GM23338 (cell line): ENCODE measurements at regions not wholly inside any gene's neighbourhood (a gene's known extent, or its start where the extent isn't known, plus 50 kb on each side); places are given as distances from the start of the nearest gene placed in this dataset.

Experiments used
- ATAC-seq: fragments of 200-7000 bp; cut with Tn5 transposase; 3 replicates; pipeline ENCODE4 v1.9.1; 2020
- DNase-seq: peaks from one replicate; pipeline ENCODE4 v3.0.0-alpha.2; 2015; ENCODE audit warnings: low spot score
- H2AFZ ChIP-seq: fragments of 200-600 bp; sonication (generic); 2 replicates; pipeline ENCODE4 v1.8.0; 2016; ENCODE audit warnings: antibody characterized with exemption, mild to moderate bottlenecking, moderate library complexity
- H3F3A ChIP-seq: fragments of 200-600 bp; sonication (generic); replicated peaks from 2 replicates; pipeline ENCODE4 v1.8.0; 2017; ENCODE audit warnings: antibody characterized with exemption, mixed run types, low read depth
- H3K27ac ChIP-seq: fragments of 200-600 bp; sonication (generic); 2 replicates; pipeline ENCODE4 v1.6.1; 2016; ENCODE audit warnings: low read depth
- H3K27me3 ChIP-seq: fragments of 200-600 bp; sonication (generic); 2 replicates; pipeline ENCODE4 v1.8.0; 2016; ENCODE audit warnings: mild to moderate bottlenecking, mixed run types, moderate library complexity; ENCODE audit not compliant: insufficient read depth
- H3K36me3 ChIP-seq: fragments of 200-600 bp; sonication (generic); 2 replicates; pipeline ENCODE4 v1.8.0; 2016; ENCODE audit warnings: mild to moderate bottlenecking; ENCODE audit not compliant: insufficient read depth
- H3K4me1 ChIP-seq: fragments of 200-600 bp; sonication (generic); 2 replicates; pipeline ENCODE4 v1.8.0; 2016; ENCODE audit warnings: mild to moderate bottlenecking, moderate library complexity; ENCODE audit not compliant: insufficient read depth
- H3K4me2 ChIP-seq: fragments of 200-600 bp; sonication (generic); 2 replicates; pipeline ENCODE4 v1.7.1; 2017; ENCODE audit warnings: mixed run types
- H3K4me3 ChIP-seq: fragments of 200-600 bp; sonication (generic); 2 replicates; pipeline ENCODE4 v1.6.1; 2016; ENCODE audit warnings: mixed run types
- H3K79me2 ChIP-seq: fragments of 200-600 bp; sonication (generic); replicated peaks from 2 replicates; pipeline ENCODE4 v1.8.0; 2017; ENCODE audit warnings: mild to moderate bottlenecking; ENCODE audit not compliant: insufficient read depth
- H3K9me2 ChIP-seq: fragments of 200-600 bp; sonication (generic); 2 replicates; pipeline ENCODE4 v1.8.0; 2017; ENCODE audit not compliant: insufficient read depth
- H4K20me1 ChIP-seq: fragments of 200-600 bp; sonication (generic); replicated peaks from 2 replicates; pipeline ENCODE4 v1.8.0; 2017; ENCODE audit warnings: mild to moderate bottlenecking; ENCODE audit not compliant: insufficient read depth
- H3K27ac Mint-ChIP-seq: 2 replicates; pipeline ENCODE4 v1.8.0; 2020; ENCODE audit warnings: inconsistent platforms, mild to moderate bottlenecking, moderate library complexity, mixed read lengths
- H3K27me3 Mint-ChIP-seq: 3 replicates; pipeline ENCODE4 v1.8.0; 2022; ENCODE audit warnings: low read depth, mild to moderate bottlenecking, moderate library complexity, mixed read lengths, inconsistent platforms; ENCODE audit not compliant: insufficient read depth, poor library complexity
- H3K36me3 Mint-ChIP-seq: 3 replicates; pipeline ENCODE4 v1.8.0; 2021; ENCODE audit warnings: low read depth, mild to moderate bottlenecking, inconsistent platforms, moderate library complexity, mixed read lengths
- H3K4me1 Mint-ChIP-seq: 3 replicates; pipeline ENCODE4 v1.8.0; 2020; ENCODE audit warnings: mild to moderate bottlenecking, inconsistent platforms, mixed read lengths
- H3K4me3 Mint-ChIP-seq: 3 replicates; pipeline ENCODE4 v1.8.0; 2021; ENCODE audit warnings: moderate library complexity, mild to moderate bottlenecking, inconsistent platforms, mixed read lengths
- H3K9me3 Mint-ChIP-seq: 3 replicates; pipeline ENCODE4 v1.8.0; 2020; ENCODE audit warnings: moderate library complexity, mild to moderate bottlenecking, inconsistent platforms, mixed read lengths
- CREB1 ChIP-seq: fragments of 250-450 bp; sonication (Bioruptor Pico); IDR thresholded peaks from 2 replicates; pipeline ENCODE4 v1.5.0; 2020; ENCODE audit warnings: low read depth, mild to moderate bottlenecking, moderate library complexity
- EZH2 ChIP-seq: fragments of 200-600 bp; sonication (generic); IDR thresholded peaks from one replicate; pipeline ENCODE4 v1.8.0; 2017; ENCODE audit warnings: antibody characterized with exemption, mild to moderate bottlenecking, low read depth; ENCODE audit not compliant: unreplicated experiment
- EZH2phosphoT487 ChIP-seq: fragments of 200-600 bp; sonication (generic); IDR thresholded peaks from one replicate; pipeline ENCODE4 v1.8.1; 2018; ENCODE audit warnings: antibody characterized with exemption; ENCODE audit not compliant: unreplicated experiment
- JUNB ChIP-seq: IDR thresholded peaks from one replicate; pipeline ENCODE4 v1.6.1; 2016; ENCODE audit warnings: antibody characterized with exemption; ENCODE audit not compliant: unreplicated experiment
- NANOG ChIP-seq: IDR thresholded peaks from 2 replicates; pipeline ENCODE4 v1.6.1; 2016; ENCODE audit warnings: antibody characterized with exemption, borderline replicate concordance
- POLR2AphosphoS5 ChIP-seq: IDR thresholded peaks from 2 replicates; pipeline ENCODE4 v1.6.1; 2016; ENCODE audit warnings: antibody characterized with exemption, low read depth
- STAT1 ChIP-seq: IDR thresholded peaks from one replicate; pipeline ENCODE4 v1.6.1; 2016; ENCODE audit warnings: antibody characterized with exemption; ENCODE audit not compliant: unreplicated experiment
- ZNF114 ChIP-seq: fragments of 250-450 bp; sonication (Bioruptor Pico); IDR thresholded peaks from 2 replicates; pipeline ENCODE4 v1.5.0; 2020; ENCODE audit warnings: mild to moderate bottlenecking, moderate library complexity
- ZNF331 ChIP-seq: fragments of 250-450 bp; sonication (Bioruptor Pico); IDR thresholded peaks from 2 replicates; pipeline ENCODE4 v1.5.0; 2020; ENCODE audit warnings: low read depth, mild to moderate bottlenecking, moderate library complexity
- ZNF462 ChIP-seq: fragments of 250-450 bp; sonication (Bioruptor Pico); IDR thresholded peaks from 2 replicates; pipeline ENCODE4 v1.5.0; 2020; ENCODE audit warnings: mild to moderate bottlenecking, moderate library complexity
- TF ChIP-seq, protein P1 (sequence below), 2 experiments: fragments of 200-600 bp in 1 of 2; sonication (generic) in 1 of 2; conservative IDR thresholded peaks; 2 replicates each; pipeline versions ENCODE4 v1.5.1 to v1.6.1; 2016 to 2017; ENCODE audit warnings: antibody characterized with exemption in 2 of 2, low read depth in 2 of 2, mild to moderate bottlenecking in 2 of 2, moderate library complexity in 1 of 2
- TF ChIP-seq, protein P2 (sequence below): IDR thresholded peaks from 2 replicates; pipeline ENCODE4 v1.6.1; 2016; ENCODE audit warnings: antibody characterized with exemption
- TF ChIP-seq, protein P3 (sequence below): IDR thresholded peaks from one replicate; pipeline ENCODE4 v1.6.1; 2018; ENCODE audit warnings: antibody characterized with exemption; ENCODE audit not compliant: unreplicated experiment

DNA sequence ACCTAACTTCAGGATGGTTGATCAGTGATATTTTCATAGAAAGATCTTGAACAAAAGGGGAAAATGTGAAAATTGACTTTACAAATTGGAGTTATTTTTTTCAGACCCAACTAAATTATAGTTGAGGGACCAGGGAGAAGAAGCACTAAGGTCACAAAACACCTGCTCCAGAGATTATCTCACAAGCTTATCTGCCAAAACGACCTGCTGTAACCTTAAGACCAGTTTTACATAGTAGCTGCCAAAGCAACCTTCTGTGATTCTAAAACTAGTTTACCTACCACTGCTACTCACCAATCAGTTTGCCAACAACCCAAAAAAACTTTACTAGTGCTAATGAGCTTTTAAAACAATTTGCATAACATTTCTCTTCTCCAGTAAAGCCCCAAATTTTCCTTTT, 972.1 kb downstream of the C4orf33 start:
- H3K36me3 ChIP-seq = no peaks in the 10 kb centered on the region
- no peaks in the 10 kb centered on the region for H3K27me3 Mint-ChIP-seq
- no peaks in the 10 kb centered on the region for H3F3A ChIP-seq
- no peak overlapping the region for H3K4me3 Mint-ChIP-seq
- peaks cover 6% of the 10 kb centered on the region; the same call in 1 of the 2 replicates for H3K4me1 ChIP-seq
- peaks cover 8% of the 10 kb centered on the region for H3K4me1 Mint-ChIP-seq
- H3K4me3 ChIP-seq = no peak overlapping the region
- peaks cover 7% of the 10 kb centered on the region; the same call in 2 of the 3 replicates for H3K9me3 Mint-ChIP-seq
- no peak overlapping the region for H3K4me2 ChIP-seq
- TF ChIP-seq, protein P1, sequence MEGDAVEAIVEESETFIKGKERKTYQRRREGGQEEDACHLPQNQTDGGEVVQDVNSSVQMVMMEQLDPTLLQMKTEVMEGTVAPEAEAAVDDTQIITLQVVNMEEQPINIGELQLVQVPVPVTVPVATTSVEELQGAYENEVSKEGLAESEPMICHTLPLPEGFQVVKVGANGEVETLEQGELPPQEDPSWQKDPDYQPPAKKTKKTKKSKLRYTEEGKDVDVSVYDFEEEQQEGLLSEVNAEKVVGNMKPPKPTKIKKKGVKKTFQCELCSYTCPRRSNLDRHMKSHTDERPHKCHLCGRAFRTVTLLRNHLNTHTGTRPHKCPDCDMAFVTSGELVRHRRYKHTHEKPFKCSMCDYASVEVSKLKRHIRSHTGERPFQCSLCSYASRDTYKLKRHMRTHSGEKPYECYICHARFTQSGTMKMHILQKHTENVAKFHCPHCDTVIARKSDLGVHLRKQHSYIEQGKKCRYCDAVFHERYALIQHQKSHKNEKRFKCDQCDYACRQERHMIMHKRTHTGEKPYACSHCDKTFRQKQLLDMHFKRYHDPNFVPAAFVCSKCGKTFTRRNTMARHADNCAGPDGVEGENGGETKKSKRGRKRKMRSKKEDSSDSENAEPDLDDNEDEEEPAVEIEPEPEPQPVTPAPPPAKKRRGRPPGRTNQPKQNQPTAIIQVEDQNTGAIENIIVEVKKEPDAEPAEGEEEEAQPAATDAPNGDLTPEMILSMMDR (conservative IDR thresholded peaks at IDR 0.05; ENCODE audit: low read depth in 2 of 2) = no peak
- TF ChIP-seq ZNF331 (CRISPR knock-in tag) (no peak), EZH2phosphoT487 (no peak), EZH2 (no peak), STAT1 (no peak), ZNF462 (no peak), ZNF114 (no peak), JUNB (no peak), NANOG (no peak), CREB1 (CRISPR knock-in tag) (no peak), POLR2AphosphoS5 (no peak)
- TF ChIP-seq, protein P2, sequence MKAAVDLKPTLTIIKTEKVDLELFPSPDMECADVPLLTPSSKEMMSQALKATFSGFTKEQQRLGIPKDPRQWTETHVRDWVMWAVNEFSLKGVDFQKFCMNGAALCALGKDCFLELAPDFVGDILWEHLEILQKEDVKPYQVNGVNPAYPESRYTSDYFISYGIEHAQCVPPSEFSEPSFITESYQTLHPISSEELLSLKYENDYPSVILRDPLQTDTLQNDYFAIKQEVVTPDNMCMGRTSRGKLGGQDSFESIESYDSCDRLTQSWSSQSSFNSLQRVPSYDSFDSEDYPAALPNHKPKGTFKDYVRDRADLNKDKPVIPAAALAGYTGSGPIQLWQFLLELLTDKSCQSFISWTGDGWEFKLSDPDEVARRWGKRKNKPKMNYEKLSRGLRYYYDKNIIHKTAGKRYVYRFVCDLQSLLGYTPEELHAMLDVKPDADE = no peak
- TF ChIP-seq, protein P3, sequence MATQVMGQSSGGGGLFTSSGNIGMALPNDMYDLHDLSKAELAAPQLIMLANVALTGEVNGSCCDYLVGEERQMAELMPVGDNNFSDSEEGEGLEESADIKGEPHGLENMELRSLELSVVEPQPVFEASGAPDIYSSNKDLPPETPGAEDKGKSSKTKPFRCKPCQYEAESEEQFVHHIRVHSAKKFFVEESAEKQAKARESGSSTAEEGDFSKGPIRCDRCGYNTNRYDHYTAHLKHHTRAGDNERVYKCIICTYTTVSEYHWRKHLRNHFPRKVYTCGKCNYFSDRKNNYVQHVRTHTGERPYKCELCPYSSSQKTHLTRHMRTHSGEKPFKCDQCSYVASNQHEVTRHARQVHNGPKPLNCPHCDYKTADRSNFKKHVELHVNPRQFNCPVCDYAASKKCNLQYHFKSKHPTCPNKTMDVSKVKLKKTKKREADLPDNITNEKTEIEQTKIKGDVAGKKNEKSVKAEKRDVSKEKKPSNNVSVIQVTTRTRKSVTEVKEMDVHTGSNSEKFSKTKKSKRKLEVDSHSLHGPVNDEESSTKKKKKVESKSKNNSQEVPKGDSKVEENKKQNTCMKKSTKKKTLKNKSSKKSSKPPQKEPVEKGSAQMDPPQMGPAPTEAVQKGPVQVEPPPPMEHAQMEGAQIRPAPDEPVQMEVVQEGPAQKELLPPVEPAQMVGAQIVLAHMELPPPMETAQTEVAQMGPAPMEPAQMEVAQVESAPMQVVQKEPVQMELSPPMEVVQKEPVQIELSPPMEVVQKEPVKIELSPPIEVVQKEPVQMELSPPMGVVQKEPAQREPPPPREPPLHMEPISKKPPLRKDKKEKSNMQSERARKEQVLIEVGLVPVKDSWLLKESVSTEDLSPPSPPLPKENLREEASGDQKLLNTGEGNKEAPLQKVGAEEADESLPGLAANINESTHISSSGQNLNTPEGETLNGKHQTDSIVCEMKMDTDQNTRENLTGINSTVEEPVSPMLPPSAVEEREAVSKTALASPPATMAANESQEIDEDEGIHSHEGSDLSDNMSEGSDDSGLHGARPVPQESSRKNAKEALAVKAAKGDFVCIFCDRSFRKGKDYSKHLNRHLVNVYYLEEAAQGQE = no peak
- no peak overlapping the region; the same call in 1 of the 2 replicates for H2AFZ ChIP-seq
- no peak for DNase-seq
- no peaks in the 10 kb centered on the region for H3K27me3 ChIP-seq
- H3K27ac ChIP-seq = no peak overlapping the region
- H3K36me3 Mint-ChIP-seq = peaks cover 37% of the 10 kb centered on the region; the same call in 2 of the 3 replicates
- H3K9me2 ChIP-seq = no peaks in the 10 kb centered on the region
- H3K27ac Mint-ChIP-seq = no peak overlapping the region; the same call in 1 of the 2 replicates
- no peaks in the 10 kb centered on the region for H3K79me2 ChIP-seq
- no peak for ATAC-seq
- H4K20me1 ChIP-seq = no peaks in the 10 kb centered on the region
